ENCODE measurements at regions not wholly inside any gene's neighbourhood (a gene's known extent, or its start where the extent isn't known, plus 50 kb on each side); places are given as distances from the start of the nearest gene placed in this dataset.

- CTCF ChIA-PET = interaction anchor here (0.7 kb wide), 1 partner anchor 442 kb away, joined by 3 read pairs; no protein-coding TSS in a partner anchor
- no peak for TF ChIP-seq KLF16 (tag by site-specific recombination; IDR thresholded peaks at IDR 0.05)
- TF ChIP-seq ZNF670 (tag by site-specific recombination; IDR thresholded peaks at IDR 0.05; ENCODE audit: low read depth) = no peak
- TF ChIP-seq ZNF747 (tag by site-specific recombination; IDR thresholded peaks at IDR 0.05) = no peak
- TF ChIP-seq ZNF221 (tag by site-specific recombination; IDR thresholded peaks at IDR 0.05; ENCODE audit: borderline replicate concordance) = no peak
- TF ChIP-seq ZNF571 (tag by site-specific recombination; IDR thresholded peaks at IDR 0.05) = no peak
- TF ChIP-seq ZNF354C (tag by site-specific recombination; IDR thresholded peaks at IDR 0.05; ENCODE audit: borderline replicate concordance, low read depth) = no peak
- no peak for TF ChIP-seq KLF8 (tag by site-specific recombination; IDR thresholded peaks at IDR 0.05)
- Histone ChIP-seq H3K36me3 (ENCODE audit: control insufficient read depth in 2 of 2, insufficient read depth in 1 of 2, low read length in 2 of 2) (no peaks in the 10 kb centered on the region), H3K4me3 (ENCODE audit: low read depth, low read length) (no peak overlapping the region), H3K27ac (ENCODE audit: extremely low read depth, low read depth, low read length) (no peak overlapping the region), H3K9me3 (ENCODE audit: control insufficient read depth, insufficient read depth, low read depth, low read length) (no peaks in the 10 kb centered on the region), H3K4me1 (ENCODE audit: control insufficient read depth, insufficient read depth, low read length) (no peaks in the 10 kb centered on the region)
- POLR2A ChIA-PET = no interaction called here
These were observed 411.5 kb downstream of the TENT5A start for GRCh38 chr6:81340946-81341345.

GRCh38 chr6:81331526-81331925 is 421.0 kb downstream of the TENT5A start:
- TF ChIP-seq ZBTB49 (tag by site-specific recombination; IDR thresholded peaks at IDR 0.05; ENCODE audit: low read depth) (no peak), ZSCAN5A (tag by site-specific recombination; IDR thresholded peaks at IDR 0.05) (no peak), ZNF148 (tag by site-specific recombination; IDR thresholded peaks at IDR 0.05; ENCODE audit: borderline replicate concordance) (no peak), SP3 (tag by site-specific recombination; IDR thresholded peaks at IDR 0.05) (no peak), TRIM28 (IDR thresholded peaks at IDR 0.05; ENCODE audit: borderline replicate concordance, low read length) (no peak), ZNF549 (tag by site-specific recombination; IDR thresholded peaks at IDR 0.05) (no peak), PATZ1 (tag by site-specific recombination; IDR thresholded peaks at IDR 0.05) (no peak), ZNF558 (tag by site-specific recombination; IDR thresholded peaks at IDR 0.05) (no peak), AEBP2 (tag by site-specific recombination; IDR thresholded peaks at IDR 0.05; ENCODE audit: borderline replicate concordance) (no peak)
- ChIA-PET POLR2A (no interaction called here), CTCF (no interaction called here)
- no peak overlapping the region for H3K4me3 ChIP-seq (ENCODE audit: low read depth, low read length)
- H3K4me1 ChIP-seq (ENCODE audit: control insufficient read depth, insufficient read depth, low read length) = no peaks in the 10 kb centered on the region
- no peak overlapping the region for H3K27ac ChIP-seq (ENCODE audit: extremely low read depth, low read depth, low read length)
- H3K9me3 ChIP-seq (ENCODE audit: control insufficient read depth, insufficient read depth, low read depth, low read length) = no peaks in the 10 kb centered on the region
- no peaks in the 10 kb centered on the region for H3K36me3 ChIP-seq (ENCODE audit: control insufficient read depth in 2 of 2, insufficient read depth in 1 of 2, low read length in 2 of 2)
